Esophagus muscularis mucosa (tissue), 3 donors: ENCODE measurements at regions not wholly inside any gene's neighbourhood (a gene's known extent, or its start where the extent isn't known, plus 50 kb on each side); places are given as distances from the start of the nearest gene placed in this dataset.

Source experiments
- CTCF ChIP-seq, 3 experiments: fragments of 200-600 bp in 2 of 3; fragments of 450-650 bp in 1 of 3; sonication (generic) in 2 of 3; IDR thresholded peaks; one replicate each; pipeline ENCODE4 v1.5.1; 2017 to 2019; ENCODE audit warnings: antibody characterized with exemption in 3 of 3, mild to moderate bottlenecking in 2 of 3, moderate library complexity in 1 of 3
- POLR2A ChIP-seq: fragments of 450-650 bp; IDR thresholded peaks from one replicate; pipeline ENCODE4 v1.6.1; 2017; ENCODE audit warnings: antibody characterized with exemption, moderate library complexity, mild to moderate bottlenecking, low read depth
- POLR2AphosphoS5 ChIP-seq, 2 donors: sonication (generic); formaldehyde crosslinking; IDR thresholded peaks; one replicate each; pipeline ENCODE4 v1.6.1; 2017; ENCODE audit warnings: antibody characterized with exemption in 2 of 2

- TF ChIP-seq CTCF (IDR thresholded peaks at IDR 0.05) (no peak), POLR2A (no peak), POLR2AphosphoS5 (IDR thresholded peaks at IDR 0.05) (no peak)
Observed at GRCh38 chr7:142345811-142346210, 88.0 kb upstream of the PRSS58 start.
